GM23248 (cell line): ENCODE measurements at regions not wholly inside any gene's neighbourhood (a gene's known extent, or its start where the extent isn't known, plus 50 kb on each side); places are given as distances from the start of the nearest gene placed in this dataset.

Experiments used
- DNase-seq: peaks from one replicate; pipeline ENCODE4 v3.0.0-alpha.2; 2015
- H2AFZ ChIP-seq: fragments of 200-600 bp; sonication (generic); 2 replicates; pipeline ENCODE4 v1.6.1; 2016; ENCODE audit warnings: antibody characterized with exemption
- H3F3A ChIP-seq: fragments of 200-600 bp; sonication (generic); 2 replicates; pipeline ENCODE4 v1.6.1; 2016; ENCODE audit warnings: mild to moderate bottlenecking, antibody characterized with exemption, mixed run types; ENCODE audit not compliant: insufficient read depth
- H3K27ac ChIP-seq: fragments of 200-600 bp; sonication (generic); 2 replicates; pipeline ENCODE4 v1.5.1; 2016; ENCODE audit warnings: mild to moderate bottlenecking
- H3K27me3 ChIP-seq: fragments of 200-600 bp; sonication (generic); replicated peaks from 2 replicates; pipeline ENCODE4 v1.6.1; 2016; ENCODE audit warnings: mild to moderate bottlenecking; ENCODE audit not compliant: insufficient read depth
- H3K36me3 ChIP-seq: fragments of 200-600 bp; sonication (generic); 2 replicates; pipeline ENCODE4 v1.6.1; 2016; ENCODE audit warnings: low read depth, mild to moderate bottlenecking
- H3K4me1 ChIP-seq: fragments of 200-600 bp; sonication (generic); 2 replicates; pipeline ENCODE4 v1.6.1; 2016; ENCODE audit warnings: mild to moderate bottlenecking; ENCODE audit not compliant: insufficient read depth
- H3K4me2 ChIP-seq: fragments of 200-600 bp; sonication (generic); one replicate; pipeline ENCODE4 v1.6.1; 2016; ENCODE audit warnings: mild to moderate bottlenecking; ENCODE audit not compliant: unreplicated experiment
- H3K4me3 ChIP-seq: fragments of 200-600 bp; sonication (generic); 2 replicates; pipeline ENCODE4 v1.5.1; 2016; ENCODE audit warnings: mild to moderate bottlenecking
- H3K79me2 ChIP-seq: fragments of 200-600 bp; sonication (generic); 2 replicates; pipeline ENCODE4 v1.6.1; 2016; ENCODE audit warnings: mild to moderate bottlenecking; ENCODE audit not compliant: insufficient read depth
- H3K9ac ChIP-seq: fragments of 200-600 bp; sonication (generic); 2 replicates; pipeline ENCODE4 v1.6.1; 2016; ENCODE audit warnings: mild to moderate bottlenecking
- H3K9me2 ChIP-seq: fragments of 200-600 bp; sonication (generic); 2 replicates; pipeline ENCODE4 v1.6.1; 2016; ENCODE audit warnings: mixed run types, mild to moderate bottlenecking, moderate library complexity; ENCODE audit not compliant: insufficient read depth
- H3K9me3 ChIP-seq: fragments of 200-600 bp; sonication (generic); one replicate; pipeline ENCODE4 v1.6.1; 2017; ENCODE audit warnings: low read depth
- H4K20me1 ChIP-seq: fragments of 200-600 bp; sonication (generic); 2 replicates; pipeline ENCODE4 v1.6.0; 2016; ENCODE audit not compliant: insufficient read depth
- EZH2 ChIP-seq: fragments of 200-600 bp; sonication (generic); IDR thresholded peaks from 2 replicates; pipeline ENCODE4 v1.6.1; 2018; ENCODE audit warnings: antibody characterized with exemption, mild to moderate bottlenecking; ENCODE audit not compliant: insufficient read depth, poor library complexity, severe bottlenecking
- EZH2phosphoT487 ChIP-seq: fragments of 200-600 bp; sonication (generic); IDR thresholded peaks from 2 replicates; pipeline ENCODE4 v1.6.1; 2018; ENCODE audit warnings: antibody characterized with exemption, moderate library complexity, mild to moderate bottlenecking, low read depth; ENCODE audit not compliant: insufficient read depth
- WGBS, 2 experiments: methylation state at CpG; one replicate each; pipeline ENCODE4 v1.1.6; 2015 to 2017; ENCODE audit warnings: low lambda C conversion rate in 2 of 2, low coverage in 1 of 2; ENCODE audit errors: missing lambda C conversion rate in 2 of 2; 5-methylcytosine and 5-hydroxymethylcytosine counted together
- in situ Hi-C: fragments of 300-500 bp; cut with MboI; formaldehyde crosslinking; loops from 2 replicates; pipeline ENCODE4 v1.15.0; 2020

- peaks cover 47% of the 10 kb centered on the region for H3K27me3 ChIP-seq
- in situ Hi-C loops, result no loop called here
These were observed 73.7 kb downstream of the S1PR1 start for GRCh38 chr1:101310506-101310905.

GRCh38 chr1:101311146-101311920 lies 74.5 kb downstream of the S1PR1 start:
- no peaks in the 10 kb centered on the region for H3K36me3 ChIP-seq
- H3K79me2 ChIP-seq, result no peaks in the 10 kb centered on the region
- no peaks in the 10 kb centered on the region for H3K9me2 ChIP-seq
- no peak overlapping the region for H3K9ac ChIP-seq
- H3K4me2 ChIP-seq, result no peak overlapping the region
- peaks cover 55% of the 10 kb centered on the region for H3K27me3 ChIP-seq
- in situ Hi-C loops, result no loop called here
- no peaks in the 10 kb centered on the region for H3F3A ChIP-seq
- no peaks in the 10 kb centered on the region for H4K20me1 ChIP-seq
- WGBS, 2 experiments, result 80 to 81% methylated on average over 4 of the region's 4 CpGs
- no peak overlapping the region for H3K4me3 ChIP-seq
- H3K9me3 ChIP-seq, result no peaks in the 10 kb centered on the region
- no peak for DNase-seq
- H3K4me1 ChIP-seq, result 0 out of 2 replicates have a peak, but pooled peaks cover 3% of the 10 kb centered on the region
- no peak overlapping the region for H2AFZ ChIP-seq
- TF ChIP-seq EZH2phosphoT487 (no peak), EZH2 (no peak)
- no peak overlapping the region for H3K27ac ChIP-seq

More at GRCh38 chr1:101310506-101310905, 73.7 kb downstream of the S1PR1 start:
- no peaks in the 10 kb centered on the region for H3K9me3 ChIP-seq
- DNase-seq, result no peak
- TF ChIP-seq EZH2, result no peak
- TF ChIP-seq EZH2phosphoT487, result no peak
- H3F3A ChIP-seq, result no peaks in the 10 kb centered on the region
- no peak overlapping the region for H3K9ac ChIP-seq
- no peaks in the 10 kb centered on the region for H3K79me2 ChIP-seq
- H3K36me3 ChIP-seq, result no peaks in the 10 kb centered on the region
- 0 out of 2 replicates have a peak, but pooled peaks cover 3% of the 10 kb centered on the region for H3K4me1 ChIP-seq
- H3K9me2 ChIP-seq, result no peaks in the 10 kb centered on the region
- H3K4me3 ChIP-seq, result no peak overlapping the region
- WGBS, 2 experiments, result 2 to 17% methylated on average over 2 of the region's 2 CpGs
- H4K20me1 ChIP-seq, result no peaks in the 10 kb centered on the region
- H3K27ac ChIP-seq, result no peak overlapping the region
- no peak overlapping the region for H2AFZ ChIP-seq
- no peak overlapping the region for H3K4me2 ChIP-seq

GRCh38 chr1:101312147-101312546 lies 75.3 kb downstream of the S1PR1 start:
- no peak overlapping the region for H2AFZ ChIP-seq
- in situ Hi-C loops, result no loop called here
- H3F3A ChIP-seq, result no peaks in the 10 kb centered on the region
- H3K9ac ChIP-seq, result no peak overlapping the region
- no peak overlapping the region for H3K4me3 ChIP-seq
- H3K4me2 ChIP-seq, result no peak overlapping the region
- H3K9me3 ChIP-seq, result no peaks in the 10 kb centered on the region
- DNase-seq, result no peak
- H4K20me1 ChIP-seq, result no peaks in the 10 kb centered on the region
- no peaks in the 10 kb centered on the region for H3K9me2 ChIP-seq
- 0 out of 2 replicates have a peak, but pooled peaks cover 3% of the 10 kb centered on the region for H3K4me1 ChIP-seq
- H3K27ac ChIP-seq, result no peak overlapping the region
- H3K36me3 ChIP-seq, result no peaks in the 10 kb centered on the region
- H3K79me2 ChIP-seq, result no peaks in the 10 kb centered on the region
- TF ChIP-seq EZH2phosphoT487 (no peak), EZH2 (no peak)
- 58 to 66% methylated on average over 4 of the region's 4 CpGs for WGBS, 2 experiments
- peaks cover 60% of the 10 kb centered on the region for H3K27me3 ChIP-seq

- H3K4me1 ChIP-seq, result 0 out of 2 replicates have a peak, but pooled peaks cover 3% of the 10 kb centered on the region
- no peak for DNase-seq
- no peak overlapping the region for H3K9ac ChIP-seq
- WGBS, 2 experiments, result 38 to 40% methylated on average over 7 of the region's 7 CpGs
- no peaks in the 10 kb centered on the region for H3F3A ChIP-seq
- H3K4me2 ChIP-seq, result no peak overlapping the region
- H3K27me3 ChIP-seq, result peaks cover 62% of the 10 kb centered on the region
- no peaks in the 10 kb centered on the region for H3K36me3 ChIP-seq
- no peaks in the 10 kb centered on the region for H4K20me1 ChIP-seq
- H3K9me2 ChIP-seq, result no peaks in the 10 kb centered on the region
- no peak overlapping the region for H2AFZ ChIP-seq
- no peaks in the 10 kb centered on the region for H3K9me3 ChIP-seq
- no peak overlapping the region for H3K27ac ChIP-seq
- H3K79me2 ChIP-seq, result no peaks in the 10 kb centered on the region
- TF ChIP-seq EZH2, result no peak
- TF ChIP-seq EZH2phosphoT487, result no peak
- H3K4me3 ChIP-seq, result no peak overlapping the region
- in situ Hi-C loops, result no loop called here
These were observed 76.5 kb downstream of the S1PR1 start for GRCh38 chr1:101313356-101313755.
